MCF 10A (cell line): ENCODE measurements at regions not wholly inside any gene's neighbourhood (a gene's known extent, or its start where the extent isn't known, plus 50 kb on each side); places are given as distances from the start of the nearest gene placed in this dataset.

Experiments used
- BruUV-seq: library from RNA; stranded (reverse); fragments of 400-500 nt; replicated peaks from 2 replicates; lab custom pipeline; 2021; lab: Mats Ljungman, UMichigan
- CTCF ChIA-PET: fragments of 300-600 bp; sonication (Branson Sonifier 250); formaldehyde crosslinking; extraction: SDS; loops from one replicate; lab custom pipeline; 2021; ENCODE audit warnings: antibody characterized with exemption, inconsistent platforms; lab: Yijun Ruan, JAX
- POLR2A ChIA-PET: fragments of 300-600, 350-650 bp; sonication (Branson Sonifier 250); formaldehyde crosslinking; extraction: SDS; loops from one replicate; lab custom pipeline; 2020; ENCODE audit warnings: antibody characterized with exemption, inconsistent platforms; lab: Yijun Ruan, JAX
- DNase-seq: peaks from one replicate; pipeline ENCODE4 v3.0.0-alpha.2; 2018; ENCODE audit not compliant: unreplicated experiment
- H3K27ac Mint-ChIP-seq: one replicate; pipeline ENCODE4 v1.8.0; 2022; ENCODE audit warnings: mild to moderate bottlenecking, low read depth, mixed read lengths; ENCODE audit not compliant: unreplicated experiment
- H3K27me3 Mint-ChIP-seq: one replicate; pipeline ENCODE4 v1.8.0; 2022; ENCODE audit warnings: mixed read lengths; ENCODE audit not compliant: insufficient read depth, unreplicated experiment
- H3K36me3 Mint-ChIP-seq: one replicate; pipeline ENCODE4 v1.8.0; 2022; ENCODE audit warnings: mild to moderate bottlenecking, moderate library complexity, mixed read lengths; ENCODE audit not compliant: insufficient read depth, unreplicated experiment
- H3K4me1 Mint-ChIP-seq: one replicate; pipeline ENCODE4 v1.8.0; 2022; ENCODE audit warnings: mixed read lengths; ENCODE audit not compliant: insufficient read depth, unreplicated experiment
- H3K4me3 Mint-ChIP-seq: one replicate; pipeline ENCODE4 v1.8.0; 2022; ENCODE audit warnings: mild to moderate bottlenecking, moderate library complexity, mixed read lengths; ENCODE audit not compliant: unreplicated experiment
- H3K9me3 Mint-ChIP-seq: one replicate; pipeline ENCODE4 v1.8.0; 2022; ENCODE audit warnings: mixed read lengths; ENCODE audit not compliant: unreplicated experiment
- CTCF ChIP-seq: fragments of 200-600 bp; IDR thresholded peaks from one replicate; pipeline ENCODE4 v1.8.0; 2022; ENCODE audit warnings: antibody characterized with exemption, mild to moderate bottlenecking; ENCODE audit not compliant: unreplicated experiment
- intact Hi-C: fragments of 100-400 bp; cut with micrococcal nuclease; formaldehyde crosslinking; loops from 2 replicates; pipeline ENCODE4 v1.14.1; 2022

- TF ChIP-seq CTCF: no peak
- ChIA-PET POLR2A (interaction anchor here (0.6 kb wide), 1 partner anchor 759 kb away, joined by 3 read pairs; no protein-coding TSS in a partner anchor), CTCF (no interaction called here)
- Mint-ChIP-seq H3K27me3 (peaks cover 64% of the 10 kb centered on the region), H3K4me1 (no peaks in the 10 kb centered on the region), H3K27ac (no peak overlapping the region), H3K4me3 (no peak overlapping the region), H3K36me3 (peaks cover 5% of the 10 kb centered on the region), H3K9me3 (no peaks in the 10 kb centered on the region)
- DNase-seq: no peak
- BruUV-seq: no TSS peak
- intact Hi-C loops: no loop called here
Measured at GRCh38 chr17:77819497-77819896, 139.0 kb upstream of the TNRC6C start.

GRCh38 chr17:77821114-77821513 lies 137.4 kb upstream of the TNRC6C start:
- POLR2A ChIA-PET: no interaction called here
- Mint-ChIP-seq H3K9me3 (no peaks in the 10 kb centered on the region), H3K36me3 (peaks cover 5% of the 10 kb centered on the region), H3K4me3 (no peak overlapping the region), H3K4me1 (no peaks in the 10 kb centered on the region), H3K27ac (no peak overlapping the region), H3K27me3 (peaks cover 68% of the 10 kb centered on the region)
- no peak for TF ChIP-seq CTCF
- BruUV-seq: no TSS peak
- CTCF ChIA-PET: interaction anchor here (0.7 kb wide), 1 partner anchor 395 kb away, joined by 3 read pairs; no protein-coding TSS in a partner anchor
- intact Hi-C loops: no loop called here
- DNase-seq: no peak

- ChIA-PET POLR2A (no interaction called here), CTCF (no interaction called here)
- Mint-ChIP-seq H3K9me3 (no peaks in the 10 kb centered on the region), H3K27ac (no peak overlapping the region), H3K4me1 (no peaks in the 10 kb centered on the region), H3K36me3 (peaks cover 5% of the 10 kb centered on the region), H3K27me3 (peaks cover 72% of the 10 kb centered on the region), H3K4me3 (no peak overlapping the region)
- intact Hi-C loops: no loop called here
- TF ChIP-seq CTCF: no peak
- no TSS peak for BruUV-seq
- no peak for DNase-seq
Measured at GRCh38 chr17:77822302-77823030, 136.0 kb upstream of the TNRC6C start.

- H3K9me3 Mint-ChIP-seq: no peaks in the 10 kb centered on the region
- no peak overlapping the region for H3K27ac Mint-ChIP-seq
- DNase-seq: no peak
- H3K4me3 Mint-ChIP-seq: no peak overlapping the region
- intact Hi-C loops: no loop called here
- peaks cover 68% of the 10 kb centered on the region for H3K27me3 Mint-ChIP-seq
- H3K4me1 Mint-ChIP-seq: no peaks in the 10 kb centered on the region
- H3K36me3 Mint-ChIP-seq: peaks cover 5% of the 10 kb centered on the region
- no peak for TF ChIP-seq CTCF
- no TSS peak for BruUV-seq
- POLR2A ChIA-PET: interaction anchor here (0.6 kb wide), 1 partner anchor 475 kb away, joined by 4 read pairs; no protein-coding TSS in a partner anchor
- CTCF ChIA-PET: no interaction called here
Measured at GRCh38 chr17:77824102-77824779, 134.3 kb upstream of the TNRC6C start.
